WTC11 (cell line): ENCODE measurements at regions not wholly inside any gene's neighbourhood (a gene's known extent, or its start where the extent isn't known, plus 50 kb on each side); places are given as distances from the start of the nearest gene placed in this dataset.

ENCODE experiments used
- ATAC-seq: fragments of 200-7000 bp; cut with Tn5 transposase; 2 replicates; pipeline ENCODE4 v1.10.0; 2021; ENCODE audit warnings: mild to moderate bottlenecking, moderate library complexity
- CTCF ChIA-PET: fragments of 300-600 bp; sonication (Branson Sonifier 250); formaldehyde crosslinking; loops from one replicate; lab custom pipeline; 2021; ENCODE audit warnings: antibody characterized with exemption; lab: Charles Lee
- POLR2A ChIA-PET: fragments of 350-600 bp; sonication (Branson Sonifier 250); formaldehyde crosslinking; loops from one replicate; lab custom pipeline; 2021; ENCODE audit warnings: antibody characterized with exemption; lab: Charles Lee
- DNase-seq: peaks from one replicate; pipeline ENCODE4 v3.0.0; 2021; ENCODE audit warnings: low spot score
- H3K27ac Mint-ChIP-seq: 2 replicates; pipeline ENCODE4 v1.8.0; 2021; ENCODE audit warnings: mixed read lengths
- H3K27me3 Mint-ChIP-seq: 2 replicates; pipeline ENCODE4 v1.8.0; 2021; ENCODE audit warnings: low read depth, mild to moderate bottlenecking, moderate library complexity, mixed read lengths
- H3K36me3 Mint-ChIP-seq: 2 replicates; pipeline ENCODE4 v1.8.0; 2021; ENCODE audit warnings: mixed read lengths
- H3K4me1 Mint-ChIP-seq: 2 replicates; pipeline ENCODE4 v1.8.0; 2022; ENCODE audit warnings: mixed read lengths
- H3K4me3 Mint-ChIP-seq: 2 replicates; pipeline ENCODE4 v1.8.0; 2021; ENCODE audit warnings: mild to moderate bottlenecking, moderate library complexity, mixed read lengths
- H3K9me3 Mint-ChIP-seq: 2 replicates; pipeline ENCODE4 v1.8.0; 2021; ENCODE audit warnings: mixed read lengths
- AR ChIP-seq: fragments of 250-450 bp; sonication (Bioruptor Pico); IDR thresholded peaks from 2 replicates; pipeline ENCODE4 v1.9.0; 2021; ENCODE audit warnings: mild to moderate bottlenecking
- CBFB ChIP-seq: sonication (generic); formaldehyde crosslinking; IDR thresholded peaks from 2 replicates; pipeline ENCODE4 v1.8.1; 2022; ENCODE audit warnings: mild to moderate bottlenecking, low read depth, missing genetic modification reagents
- CDX4 ChIP-seq: fragments of 250-450 bp; sonication (Bioruptor Pico); IDR thresholded peaks from 2 replicates; pipeline ENCODE4 v1.9.0; 2021; ENCODE audit warnings: moderate library complexity, mild to moderate bottlenecking, inconsistent platforms, borderline replicate concordance
- CREM ChIP-seq: sonication (generic); formaldehyde crosslinking; IDR thresholded peaks from 2 replicates; pipeline ENCODE4 v1.8.1; 2022; ENCODE audit warnings: mild to moderate bottlenecking, missing genetic modification reagents, moderate library complexity
- E2F5 ChIP-seq: sonication (generic); formaldehyde crosslinking; IDR thresholded peaks from 2 replicates; pipeline ENCODE4 v1.8.1; 2022; ENCODE audit warnings: mild to moderate bottlenecking, moderate library complexity, missing genetic modification reagents
- ESRRA ChIP-seq: sonication (generic); formaldehyde crosslinking; IDR thresholded peaks from 2 replicates; pipeline ENCODE4 v1.8.1; 2022; ENCODE audit warnings: mild to moderate bottlenecking, missing genetic modification reagents, borderline replicate concordance
- FOXJ3 ChIP-seq: sonication (generic); formaldehyde crosslinking; IDR thresholded peaks from 2 replicates; pipeline ENCODE4 v1.9.0; 2021; ENCODE audit warnings: missing genetic modification reagents, mild to moderate bottlenecking, borderline replicate concordance
- FOXK1 ChIP-seq: sonication (generic); formaldehyde crosslinking; IDR thresholded peaks from 2 replicates; pipeline ENCODE4 v1.8.0; 2022; ENCODE audit warnings: mild to moderate bottlenecking, moderate library complexity, missing genetic modification reagents
- NFE2L1 ChIP-seq: sonication (generic); formaldehyde crosslinking; IDR thresholded peaks from 2 replicates; pipeline ENCODE4 v1.8.1; 2023; ENCODE audit warnings: missing genetic modification reagents
- OVOL2 ChIP-seq: fragments of 250-450 bp; sonication (Bioruptor Pico); IDR thresholded peaks from 2 replicates; pipeline ENCODE4 v1.9.0; 2021; ENCODE audit warnings: mild to moderate bottlenecking, borderline replicate concordance
- RELA ChIP-seq: sonication (generic); formaldehyde crosslinking; IDR thresholded peaks from 2 replicates; pipeline ENCODE4 v1.8.1; 2022; ENCODE audit warnings: missing genetic modification reagents, mild to moderate bottlenecking, borderline replicate concordance
- TCF7 ChIP-seq: sonication (generic); formaldehyde crosslinking; IDR thresholded peaks from 2 replicates; pipeline ENCODE4 v1.8.0; 2022; ENCODE audit warnings: mild to moderate bottlenecking, low read depth, missing genetic modification reagents, moderate library complexity
- ZMAT4 ChIP-seq: fragments of 250-450 bp; sonication (Bioruptor Pico); IDR thresholded peaks from 2 replicates; pipeline ENCODE4 v1.9.0; 2021; ENCODE audit warnings: mild to moderate bottlenecking
- ZNF263 ChIP-seq: sonication (generic); formaldehyde crosslinking; IDR thresholded peaks from 2 replicates; pipeline ENCODE4 v1.8.1; 2022; ENCODE audit warnings: low read depth, mild to moderate bottlenecking, moderate library complexity, missing genetic modification reagents
- ZNF317 ChIP-seq: sonication (generic); formaldehyde crosslinking; IDR thresholded peaks from 2 replicates; pipeline ENCODE4 v1.8.1; 2023; ENCODE audit warnings: low read depth, mild to moderate bottlenecking, moderate library complexity, missing genetic modification reagents, borderline replicate concordance
- ZSCAN18 ChIP-seq: fragments of 250-450 bp; sonication (Bioruptor Pico); IDR thresholded peaks from 2 replicates; pipeline ENCODE4 v2.1.2; 2022; ENCODE audit warnings: mild to moderate bottlenecking, moderate library complexity
- TF ChIP-seq, protein P1 (sequence below): sonication (generic); formaldehyde crosslinking; IDR thresholded peaks from 2 replicates; pipeline ENCODE4 v1.8.0; 2022; ENCODE audit warnings: mild to moderate bottlenecking, missing genetic modification reagents
- TF ChIP-seq, protein P2 (sequence below): sonication (generic); formaldehyde crosslinking; IDR thresholded peaks from 2 replicates; pipeline ENCODE4 v1.8.0; 2022; ENCODE audit warnings: mild to moderate bottlenecking, missing genetic modification reagents
- TF ChIP-seq, protein P3 (sequence below): sonication (generic); formaldehyde crosslinking; IDR thresholded peaks from 2 replicates; pipeline ENCODE4 v1.8.1; 2022; ENCODE audit warnings: missing genetic modification reagents, borderline replicate concordance

- POLR2A ChIA-PET = no interaction called here
- Mint-ChIP-seq H3K27me3 (no peaks in the 10 kb centered on the region), H3K9me3 (peaks cover 9% of the 10 kb centered on the region), H3K27ac (no peak overlapping the region), H3K36me3 (peaks cover 3% of the 10 kb centered on the region; the same call in 1 of the 2 replicates), H3K4me1 (peaks cover 3% of the 10 kb centered on the region; the same call in 1 of the 2 replicates), H3K4me3 (no peak overlapping the region)
- TF ChIP-seq ZNF263 (CRISPR knock-in tag) (no peak), E2F5 (CRISPR knock-in tag) (no peak), CBFB (CRISPR knock-in tag) (no peak), OVOL2 (CRISPR knock-in tag) (no peak), ZMAT4 (CRISPR knock-in tag) (no peak), AR (CRISPR knock-in tag) (no peak), FOXJ3 (CRISPR knock-in tag) (no peak), CREM (no peak), ZSCAN18 (CRISPR knock-in tag) (no peak), TCF7 (CRISPR knock-in tag) (no peak), ZNF317 (CRISPR knock-in tag) (no peak), CDX4 (CRISPR knock-in tag) (no peak)
- TF ChIP-seq, protein P1, sequence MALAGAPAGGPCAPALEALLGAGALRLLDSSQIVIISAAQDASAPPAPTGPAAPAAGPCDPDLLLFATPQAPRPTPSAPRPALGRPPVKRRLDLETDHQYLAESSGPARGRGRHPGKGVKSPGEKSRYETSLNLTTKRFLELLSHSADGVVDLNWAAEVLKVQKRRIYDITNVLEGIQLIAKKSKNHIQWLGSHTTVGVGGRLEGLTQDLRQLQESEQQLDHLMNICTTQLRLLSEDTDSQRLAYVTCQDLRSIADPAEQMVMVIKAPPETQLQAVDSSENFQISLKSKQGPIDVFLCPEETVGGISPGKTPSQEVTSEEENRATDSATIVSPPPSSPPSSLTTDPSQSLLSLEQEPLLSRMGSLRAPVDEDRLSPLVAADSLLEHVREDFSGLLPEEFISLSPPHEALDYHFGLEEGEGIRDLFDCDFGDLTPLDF (CRISPR knock-in tag) = no peak
- TF ChIP-seq, protein P2, sequence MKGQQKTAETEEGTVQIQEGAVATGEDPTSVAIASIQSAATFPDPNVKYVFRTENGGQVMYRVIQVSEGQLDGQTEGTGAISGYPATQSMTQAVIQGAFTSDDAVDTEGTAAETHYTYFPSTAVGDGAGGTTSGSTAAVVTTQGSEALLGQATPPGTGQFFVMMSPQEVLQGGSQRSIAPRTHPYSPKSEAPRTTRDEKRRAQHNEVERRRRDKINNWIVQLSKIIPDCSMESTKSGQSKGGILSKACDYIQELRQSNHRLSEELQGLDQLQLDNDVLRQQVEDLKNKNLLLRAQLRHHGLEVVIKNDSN (CRISPR knock-in tag) = no peak
- DNase-seq = no peak
- no peak for ATAC-seq
- CTCF ChIA-PET = no interaction called here
Measured at GRCh38 chr2:144692661-144693060, 172.7 kb upstream of the ZEB2 start.

GRCh38 chr2:144690771-144691170 lies 170.9 kb upstream of the ZEB2 start:
- H3K4me1 Mint-ChIP-seq = peaks cover 3% of the 10 kb centered on the region; the same call in 1 of the 2 replicates
- ATAC-seq (no peak), DNase-seq (no peak)
- ChIA-PET CTCF (no interaction called here), POLR2A (no interaction called here)
- H3K27me3 Mint-ChIP-seq = no peaks in the 10 kb centered on the region
- H3K36me3 Mint-ChIP-seq = no peaks in the 10 kb centered on the region
- H3K4me3 Mint-ChIP-seq = no peak overlapping the region
- H3K9me3 Mint-ChIP-seq = no peaks in the 10 kb centered on the region
- no peak overlapping the region for H3K27ac Mint-ChIP-seq
- TF ChIP-seq AR (CRISPR knock-in tag) (no peak), ESRRA (CRISPR knock-in tag) (no peak), NFE2L1 (CRISPR knock-in tag) (no peak), FOXK1 (no peak), RELA (no peak), CBFB (CRISPR knock-in tag) (no peak)
- TF ChIP-seq, protein P3, sequence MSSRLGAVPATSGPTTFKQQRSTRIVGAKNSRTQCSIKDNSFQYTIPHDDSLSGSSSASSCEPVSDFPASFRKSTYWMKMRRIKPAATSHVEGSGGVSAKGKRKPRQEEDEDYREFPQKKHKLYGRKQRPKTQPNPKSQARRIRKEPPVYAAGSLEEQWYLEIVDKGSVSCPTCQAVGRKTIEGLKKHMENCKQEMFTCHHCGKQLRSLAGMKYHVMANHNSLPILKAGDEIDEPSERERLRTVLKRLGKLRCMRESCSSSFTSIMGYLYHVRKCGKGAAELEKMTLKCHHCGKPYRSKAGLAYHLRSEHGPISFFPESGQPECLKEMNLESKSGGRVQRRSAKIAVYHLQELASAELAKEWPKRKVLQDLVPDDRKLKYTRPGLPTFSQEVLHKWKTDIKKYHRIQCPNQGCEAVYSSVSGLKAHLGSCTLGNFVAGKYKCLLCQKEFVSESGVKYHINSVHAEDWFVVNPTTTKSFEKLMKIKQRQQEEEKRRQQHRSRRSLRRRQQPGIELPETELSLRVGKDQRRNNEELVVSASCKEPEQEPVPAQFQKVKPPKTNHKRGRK (CRISPR knock-in tag) = no peak
